Stimulated activated CD8-positive, alpha-beta memory T cell treated with anti-CD3 and anti-CD28 coated beads, Interleukin-4, amount 100 ng/mL, for 48 hours (primary cell): ENCODE measurements at regions not wholly inside any gene's neighbourhood (a gene's known extent, or its start where the extent isn't known, plus 50 kb on each side); places are given as distances from the start of the nearest gene placed in this dataset.

Experiments
- DNase-seq: peaks from one replicate; pipeline ENCODE4 v3.0.0-alpha.2; 2020

DNA sequence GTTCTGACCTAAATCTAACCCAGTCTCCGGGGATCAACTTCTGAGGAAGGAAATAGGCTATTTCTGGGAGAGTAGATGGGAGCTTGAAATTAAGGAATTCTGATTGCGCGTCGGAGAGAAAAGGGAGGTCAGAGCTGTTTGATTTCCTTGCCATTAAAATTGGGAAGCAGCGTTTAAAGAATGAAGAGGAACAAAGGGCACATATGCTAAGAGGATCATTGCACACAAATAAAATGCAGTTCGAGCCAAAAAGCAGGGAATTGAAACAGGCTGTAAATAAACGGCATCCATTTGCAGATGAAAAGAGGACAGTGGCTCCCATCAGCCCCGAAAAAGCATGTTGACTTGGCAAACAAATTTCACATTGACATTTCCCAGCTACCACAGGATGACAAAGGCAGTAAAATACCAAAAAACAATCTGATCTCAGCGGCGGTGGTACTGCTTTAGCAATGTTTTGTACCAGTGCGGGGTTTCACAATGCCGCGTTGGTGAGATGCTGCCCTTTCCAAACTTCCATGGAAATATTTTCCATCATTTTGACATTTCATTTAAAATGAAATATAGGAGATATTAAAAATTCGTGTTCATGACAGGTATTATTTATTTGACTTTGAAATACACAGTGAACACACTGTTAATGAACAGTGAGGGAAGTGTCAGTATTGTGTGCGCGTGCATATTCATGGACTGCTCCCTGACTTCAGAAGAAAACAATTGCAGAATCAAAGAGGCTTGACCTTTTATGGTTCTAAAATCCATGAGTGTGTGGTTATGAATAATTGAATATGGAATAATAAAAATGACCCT lies 108.8 kb downstream of the SQOR start:
- no peak for DNase-seq

DNA sequence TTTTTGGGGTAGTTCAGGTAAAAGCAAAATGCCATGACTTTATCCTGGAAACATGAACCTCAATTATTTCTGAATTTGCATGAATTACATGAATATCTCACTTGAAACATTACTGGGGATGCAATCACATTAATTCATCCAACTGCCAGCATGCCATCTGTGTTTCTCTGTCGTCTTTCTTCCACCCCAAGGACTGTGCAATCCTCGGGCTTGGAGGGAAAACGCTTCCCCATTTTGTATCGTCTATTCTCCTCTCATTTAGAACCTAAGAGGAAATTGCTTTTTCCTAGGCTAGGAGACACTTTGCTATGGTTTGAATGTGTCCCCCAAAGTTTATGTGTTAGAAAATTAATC lies 109.4 kb downstream of the SQOR start:
- no peak for DNase-seq

DNA sequence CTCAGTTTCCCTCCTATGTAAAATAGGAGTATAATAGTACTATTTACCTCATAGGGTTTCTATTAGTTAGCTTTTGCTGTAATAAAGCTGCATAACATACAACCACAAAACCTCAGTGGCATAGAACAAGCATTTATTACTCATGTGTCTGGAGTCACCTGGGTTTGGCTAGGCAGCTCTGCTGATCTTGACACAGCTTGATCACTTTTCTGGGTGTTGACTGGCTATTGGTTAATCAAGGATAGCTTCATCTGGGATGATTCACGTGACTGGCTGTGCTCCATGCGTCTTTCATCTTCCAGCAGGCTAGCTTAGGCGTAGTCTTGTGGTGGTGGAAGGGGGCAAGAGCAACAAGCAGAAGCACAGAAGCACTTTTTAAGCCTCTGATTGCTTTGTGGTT lies 112.6 kb downstream of the SQOR start:
- no peak for DNase-seq

DNA sequence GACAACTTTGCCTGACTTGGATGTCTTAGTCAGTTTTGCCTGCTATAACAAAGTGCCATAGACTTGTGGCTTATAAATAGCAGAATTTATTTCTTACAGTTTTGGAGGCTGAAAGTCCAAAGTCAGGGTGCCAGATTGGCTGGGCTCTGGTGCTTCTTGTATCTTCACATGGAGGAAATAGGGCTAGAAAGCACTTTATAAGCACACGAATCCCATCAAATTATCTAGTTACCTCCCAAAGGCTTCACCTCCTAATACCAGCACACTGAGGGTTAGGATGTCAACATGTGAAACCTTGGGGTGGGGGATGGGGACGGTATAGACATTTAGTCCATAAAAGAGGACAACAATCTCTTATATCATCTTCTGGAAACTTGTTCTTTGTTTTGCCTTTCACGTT lies 116.8 kb downstream of the SQOR start:
- no peak for DNase-seq

DNA sequence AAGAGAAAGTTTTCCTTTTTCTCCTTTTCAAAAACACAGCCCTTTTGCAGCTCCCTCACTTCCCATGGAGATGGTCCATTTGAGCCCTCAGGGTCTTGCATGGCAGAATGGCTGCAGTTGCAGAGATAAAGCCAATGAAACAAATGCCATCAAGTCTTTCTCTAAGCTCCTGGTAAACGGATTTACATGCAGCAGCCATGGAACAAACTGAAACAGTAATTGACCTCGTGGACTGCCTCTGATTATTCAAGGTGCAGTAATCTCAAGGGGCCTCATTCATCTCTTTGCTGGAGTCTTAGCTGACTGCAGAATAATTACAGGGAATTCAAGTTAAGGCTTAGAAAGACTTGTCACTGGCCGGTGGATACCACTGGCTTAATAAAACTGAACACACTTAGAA lies 125.1 kb downstream of the SQOR start:
- no peak for DNase-seq

DNA sequence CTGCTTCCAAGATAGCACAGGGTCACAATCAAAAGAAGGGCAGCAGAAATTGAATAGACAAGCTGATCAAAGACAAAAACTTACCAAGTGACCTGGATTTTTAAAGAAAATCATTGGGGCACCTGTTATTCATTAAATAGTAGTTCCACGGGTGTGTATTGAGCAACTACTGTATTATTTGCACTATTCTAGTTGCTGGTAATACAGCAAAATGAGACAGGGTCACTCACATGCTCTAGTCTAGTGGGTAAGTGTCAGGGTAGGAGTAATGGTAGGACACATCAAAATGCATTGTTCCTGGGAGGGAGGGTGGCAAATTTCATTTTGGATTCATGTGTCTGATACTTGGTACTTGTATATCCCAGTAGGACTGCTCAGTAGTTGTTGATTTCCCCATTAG lies 127.9 kb downstream of the SQOR start:
- DNase-seq: no peak

DNA sequence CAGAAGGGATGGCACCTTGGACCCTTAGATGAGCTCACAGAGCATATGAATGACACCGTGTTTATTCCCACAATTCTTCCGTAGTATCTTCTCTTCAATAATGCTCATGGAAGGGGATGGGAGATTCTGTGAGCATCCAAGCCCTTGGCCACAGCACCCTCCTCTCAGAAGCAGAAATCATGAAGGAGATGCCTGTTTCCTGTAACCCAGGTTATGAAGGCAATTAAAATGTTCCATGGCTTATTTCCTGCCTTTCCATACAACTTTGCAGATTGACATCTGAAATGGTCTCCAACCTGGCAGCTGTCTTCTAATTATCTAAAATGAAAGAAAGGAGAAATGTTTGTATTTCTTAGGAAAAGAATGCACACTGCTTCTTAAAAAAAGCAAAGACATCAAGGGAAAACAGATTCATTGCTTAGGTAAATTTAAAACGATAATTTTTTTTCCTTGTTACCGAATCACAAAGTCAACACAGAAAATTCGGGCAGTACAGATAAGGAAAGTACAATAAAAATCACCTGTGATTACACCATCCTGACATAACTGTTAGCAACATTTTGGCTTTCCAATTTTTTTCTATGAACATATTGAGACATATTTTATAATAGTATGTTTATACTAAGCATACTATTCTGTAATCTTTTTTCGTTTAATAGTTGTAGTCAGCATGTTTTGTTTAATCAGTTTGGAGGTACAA lies 128.5 kb downstream of the SQOR start:
- DNase-seq: no peak

DNA sequence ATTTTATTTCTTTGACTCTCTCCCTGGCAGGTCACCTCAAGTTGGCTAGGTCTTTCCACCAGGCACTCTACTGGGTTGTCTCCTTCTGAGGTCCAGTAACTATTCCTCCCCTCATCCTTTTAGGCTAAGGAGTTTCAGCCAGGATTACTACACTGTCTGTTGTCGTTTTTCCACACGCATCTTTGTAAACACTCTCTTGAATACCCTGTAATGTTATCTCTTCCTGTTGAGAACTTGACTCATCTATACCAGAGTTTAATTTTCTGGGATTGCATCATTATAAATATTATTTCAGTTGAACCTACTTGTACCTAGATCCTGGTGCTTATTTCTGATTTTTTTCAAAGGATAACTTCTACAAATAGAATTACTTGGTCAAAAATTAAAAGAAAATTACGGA lies 138.3 kb downstream of the SQOR start:
- no peak for DNase-seq

DNA sequence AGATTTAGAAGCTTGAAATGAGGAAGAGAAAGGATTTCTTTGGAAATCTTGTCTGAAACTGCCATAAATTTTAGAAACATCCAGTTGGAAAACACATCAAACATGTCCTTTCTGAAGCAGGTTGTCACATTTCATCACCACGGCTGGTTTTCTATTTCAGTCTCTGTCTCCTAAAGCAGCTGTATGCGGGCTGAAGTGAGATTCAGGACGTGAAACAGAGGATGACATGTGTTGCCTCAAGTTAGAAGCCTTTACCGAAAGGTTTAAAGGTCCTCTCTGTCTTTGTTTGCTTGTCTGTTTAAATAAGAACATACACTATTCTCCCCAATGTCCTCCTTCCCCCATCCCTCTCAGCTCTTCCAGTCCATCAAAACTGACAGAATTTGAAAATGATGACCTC lies 141.9 kb downstream of the SQOR start:
- no peak for DNase-seq

DNA sequence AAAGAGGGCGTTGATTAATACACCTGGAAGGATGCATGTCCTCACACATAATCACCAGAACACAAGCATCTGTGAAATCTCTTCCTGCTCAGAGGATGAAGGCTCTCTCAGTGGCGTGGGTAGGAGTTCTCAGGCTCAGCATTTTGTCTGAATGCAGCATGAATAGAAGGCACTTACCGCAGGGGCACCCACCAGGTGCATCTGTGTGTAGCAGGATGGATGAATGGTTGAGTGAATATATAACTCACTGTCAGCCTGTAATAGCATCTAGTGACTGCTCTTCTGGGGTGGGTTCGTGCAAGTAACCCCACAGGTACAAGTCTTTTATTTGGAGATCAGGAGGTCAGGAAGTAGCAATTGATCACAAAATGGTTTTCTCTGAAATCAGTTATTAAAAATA lies 143.0 kb downstream of the SQOR start:
- no peak for DNase-seq

DNA sequence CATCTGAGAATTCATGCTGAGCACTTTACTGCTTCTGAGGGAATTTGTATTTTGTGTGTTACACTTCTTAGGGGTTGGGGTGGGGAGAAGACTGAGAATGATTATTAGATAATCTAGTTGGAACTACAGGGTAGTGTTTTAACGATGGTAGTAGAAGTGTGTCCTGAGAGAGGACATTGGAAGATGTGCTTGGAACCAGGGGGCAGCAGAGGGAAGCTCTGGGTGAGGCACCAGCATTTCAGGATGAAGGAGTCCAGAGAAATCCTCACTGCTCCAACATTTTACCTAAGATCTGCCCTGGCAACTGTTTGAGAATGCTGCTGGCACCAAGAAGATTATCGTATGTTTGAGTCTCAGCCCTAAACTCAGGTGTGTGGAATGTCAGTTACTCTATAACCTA lies 145.5 kb downstream of the SQOR start:
- no peak for DNase-seq

DNA sequence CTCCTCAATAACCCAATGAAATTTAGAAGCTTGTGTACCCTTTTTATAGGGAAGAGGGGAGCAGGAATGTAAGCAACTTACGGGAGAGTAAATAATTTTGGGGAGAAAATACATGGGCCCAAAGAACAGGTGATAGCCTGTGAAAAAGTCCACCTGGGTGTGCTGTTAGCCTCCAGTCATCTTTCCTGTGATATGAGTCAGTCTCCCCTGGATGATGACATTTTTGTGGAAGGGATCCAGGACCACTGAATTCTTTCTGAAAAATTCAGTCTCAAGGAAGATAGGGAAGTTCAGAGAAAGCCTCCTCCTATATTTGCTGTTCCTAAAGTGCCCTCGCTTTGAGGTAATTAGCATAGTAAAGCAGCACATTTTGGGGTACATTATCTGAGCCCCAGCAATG lies 149.8 kb downstream of the SQOR start:
- DNase-seq: no peak

DNA sequence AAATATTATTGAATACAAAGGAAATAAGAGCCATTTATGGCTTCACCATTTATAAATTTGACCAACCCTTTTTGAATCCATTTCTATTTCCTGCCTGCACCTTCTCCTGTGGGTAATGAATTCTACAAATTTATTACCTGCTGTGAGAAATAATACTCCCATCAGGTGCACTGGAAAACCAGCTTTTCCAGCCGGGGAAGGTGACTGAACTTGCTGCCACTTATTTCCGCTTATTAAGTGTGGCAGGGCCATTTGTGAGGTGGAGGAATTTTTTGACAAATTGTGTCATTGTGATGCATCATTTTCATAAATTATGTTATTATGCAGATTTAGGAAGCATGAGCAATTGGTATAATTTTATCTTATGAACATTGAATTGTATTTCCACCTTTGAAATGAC lies 151.1 kb downstream of the SQOR start:
- no peak for DNase-seq

DNA sequence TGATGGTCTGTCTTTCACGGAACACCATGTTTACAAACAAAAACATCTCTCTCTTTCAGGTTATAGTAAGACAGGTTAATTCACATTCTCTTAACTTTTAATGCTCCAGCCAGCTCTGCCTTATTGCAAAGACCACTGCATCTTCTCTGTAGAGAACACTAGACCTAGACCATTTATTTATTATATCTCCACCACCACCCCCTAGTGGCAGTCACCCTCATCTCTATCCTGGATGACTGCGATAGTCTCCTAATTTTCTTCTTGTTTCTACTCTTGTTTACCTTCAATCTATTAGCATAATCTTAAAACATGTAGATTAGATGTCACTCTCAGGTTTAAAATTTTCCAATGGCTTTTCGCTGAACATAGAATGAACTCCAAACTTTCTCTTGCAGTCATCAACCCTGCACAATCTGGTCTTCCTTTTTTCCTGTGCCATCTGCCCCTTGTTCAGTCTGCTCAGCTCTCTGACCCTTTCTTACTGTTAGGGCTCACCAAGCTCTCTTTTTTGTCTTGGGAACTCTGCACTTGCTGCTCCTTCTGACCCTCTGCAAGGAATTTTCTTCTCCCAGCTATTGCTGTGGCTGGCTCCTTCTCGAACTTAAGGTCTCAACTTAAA lies 155.6 kb downstream of the SQOR start:
- DNase-seq: peak; percentile 33

DNA sequence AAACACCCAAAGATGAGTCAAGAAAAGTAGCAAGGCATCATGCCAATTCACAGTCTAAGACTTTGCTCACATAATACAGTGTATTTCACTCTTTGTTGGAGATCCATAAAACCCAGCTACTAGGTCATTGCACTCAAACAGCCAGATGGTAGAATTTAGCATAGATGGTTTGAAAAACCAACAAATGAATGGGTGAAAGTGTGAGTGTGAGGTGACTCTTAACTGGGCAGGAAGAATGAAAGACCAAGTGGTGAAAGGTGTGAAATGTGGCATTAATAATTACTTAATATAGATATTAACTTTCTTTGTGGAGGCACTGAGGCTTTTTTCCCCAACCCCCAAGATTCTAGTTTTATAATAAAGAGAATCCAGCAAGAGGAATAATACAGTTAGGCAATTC lies 159.5 kb downstream of the SQOR start:
- DNase-seq: no peak

DNA sequence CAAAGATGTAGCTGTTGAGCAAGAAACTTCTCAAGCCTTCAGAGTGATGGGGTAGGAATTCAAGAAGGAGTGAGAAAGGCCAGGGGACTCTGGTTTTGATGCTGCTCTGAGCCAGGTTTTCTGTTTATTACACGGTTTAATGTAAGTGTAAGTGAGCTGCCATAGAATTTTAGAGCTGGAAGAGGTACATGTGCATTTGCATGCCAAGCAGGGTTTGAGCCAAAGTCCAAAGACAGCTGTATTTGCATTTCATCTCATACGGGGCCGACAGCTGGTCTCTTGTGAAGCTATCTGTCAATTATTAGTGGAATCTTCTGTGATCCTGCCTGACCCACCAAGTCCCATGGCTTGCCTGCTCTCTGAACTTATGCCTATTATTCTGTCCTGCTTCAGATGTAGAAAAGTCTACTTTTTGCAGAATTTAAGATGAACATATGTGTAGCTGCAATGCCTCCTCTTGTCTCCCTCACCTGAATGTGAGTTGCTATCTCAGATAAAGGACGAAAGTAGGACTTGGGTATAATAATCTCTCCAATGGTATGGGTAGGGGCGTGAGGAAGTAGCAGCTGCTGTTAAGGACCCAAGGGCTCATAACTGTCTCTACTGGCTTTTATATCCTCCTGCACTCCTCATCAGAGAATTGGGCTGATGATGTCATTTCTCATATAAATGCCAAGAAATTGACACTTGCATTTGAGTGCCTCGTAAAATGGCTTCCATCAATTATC lies 160.0 kb downstream of the SQOR start:
- no peak for DNase-seq

DNA sequence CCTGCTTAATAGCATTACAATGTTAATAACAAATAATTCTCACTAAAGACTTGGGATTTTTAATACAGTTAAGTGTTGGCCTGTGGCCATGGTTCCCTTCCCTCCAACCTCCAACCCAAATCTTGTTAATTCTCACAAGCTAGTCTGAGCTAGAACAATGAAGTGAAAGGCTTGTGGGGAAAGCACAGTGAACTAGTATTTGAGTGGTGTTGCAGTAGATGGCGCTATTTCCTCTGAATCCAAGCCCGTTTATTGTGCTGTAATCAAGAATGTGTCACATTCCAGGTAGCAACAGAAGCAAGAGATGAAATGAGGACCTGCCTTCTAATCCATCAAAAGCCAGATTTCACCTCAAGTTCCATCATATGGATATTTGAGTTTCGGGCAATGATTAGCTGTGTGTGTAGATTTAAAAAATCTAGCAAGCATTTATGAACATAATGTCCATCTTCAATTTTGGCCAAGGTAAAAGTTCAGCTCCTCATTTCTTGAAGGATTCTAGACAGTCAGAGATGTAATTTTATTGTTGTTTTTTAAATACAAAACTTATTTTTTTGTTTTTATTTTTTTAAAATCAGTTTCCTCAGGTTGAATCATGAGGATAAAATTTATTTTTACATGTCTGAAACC lies 160.7 kb downstream of the SQOR start:
- DNase-seq: no peak

DNA sequence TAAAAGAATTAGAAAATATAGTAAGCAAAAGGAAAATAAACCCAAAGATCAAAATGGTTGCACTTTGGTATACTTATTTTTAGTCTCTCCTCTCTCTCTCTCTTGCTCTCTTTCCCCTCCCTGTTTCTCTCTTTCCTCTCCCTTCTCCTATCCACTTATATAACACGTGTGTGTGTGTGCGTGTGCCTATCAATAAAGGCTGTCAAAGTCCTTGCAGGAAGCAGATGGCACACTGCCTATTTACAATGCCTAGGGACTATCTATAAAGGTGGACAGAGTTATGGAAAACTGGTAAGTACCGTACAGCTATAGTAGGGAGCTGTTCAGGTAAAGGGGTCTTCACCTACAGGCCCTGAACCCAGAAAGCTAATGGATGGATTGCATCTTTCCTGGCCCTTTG lies 161.6 kb downstream of the SQOR start:
- no peak for DNase-seq

DNA sequence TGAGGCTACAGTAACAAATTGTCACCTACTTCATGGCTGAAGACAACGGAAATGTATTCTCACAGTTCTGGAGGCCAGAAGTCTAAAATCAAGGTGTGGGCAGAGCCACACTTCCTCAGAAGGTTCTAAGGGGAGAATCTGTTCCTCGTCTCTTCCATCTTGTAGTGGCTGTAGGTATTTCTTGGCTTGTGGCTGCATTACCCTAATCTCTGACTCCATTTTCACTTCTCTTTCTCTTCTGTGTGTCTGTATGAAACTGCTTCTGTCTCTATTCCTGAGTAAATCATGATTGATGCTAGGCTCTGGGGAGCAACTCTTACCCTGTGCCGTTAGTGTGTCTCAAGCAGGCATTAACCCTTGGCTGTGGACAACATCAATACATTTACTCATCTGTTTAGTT lies 164.7 kb downstream of the SQOR start:
- no peak for DNase-seq

DNA sequence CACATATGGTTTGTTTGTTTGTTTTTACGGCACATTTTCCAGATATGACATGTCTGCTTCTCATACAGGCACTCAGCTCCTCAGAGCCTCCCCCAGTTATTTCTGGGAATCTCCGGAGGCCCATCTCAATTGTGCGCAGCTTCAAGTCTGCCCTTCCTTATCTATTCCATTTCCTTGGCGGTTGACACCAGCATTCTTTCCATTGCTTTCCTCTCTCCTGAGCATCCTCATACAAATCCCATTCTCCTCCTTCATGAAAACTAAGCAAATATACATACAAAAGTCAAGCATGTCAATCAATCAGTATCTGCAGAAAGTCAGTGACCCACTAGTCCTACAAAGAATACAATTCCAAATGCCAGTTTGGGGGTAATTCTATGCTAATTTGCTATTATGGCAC lies 166.7 kb downstream of the SQOR start:
- DNase-seq: no peak

DNA sequence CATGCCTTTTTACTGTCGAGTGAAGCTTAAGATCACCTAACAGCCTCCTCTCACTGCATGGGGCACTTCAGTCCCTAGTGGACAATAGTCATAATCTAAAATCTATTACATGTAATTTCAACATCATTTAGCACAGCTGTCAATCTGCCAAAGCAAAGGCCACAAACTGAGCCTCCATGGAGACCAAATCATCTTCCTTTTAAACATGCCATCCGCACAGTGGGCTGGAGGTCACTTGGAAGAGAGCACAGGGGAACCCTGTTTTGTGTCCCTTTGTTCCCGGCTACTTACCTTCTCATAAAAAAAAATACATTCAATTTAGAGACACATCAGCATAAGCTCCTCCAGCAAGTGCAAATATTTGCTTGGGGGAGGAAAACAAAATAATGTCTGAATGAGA lies 167.3 kb downstream of the SQOR start:
- DNase-seq: no peak

DNA sequence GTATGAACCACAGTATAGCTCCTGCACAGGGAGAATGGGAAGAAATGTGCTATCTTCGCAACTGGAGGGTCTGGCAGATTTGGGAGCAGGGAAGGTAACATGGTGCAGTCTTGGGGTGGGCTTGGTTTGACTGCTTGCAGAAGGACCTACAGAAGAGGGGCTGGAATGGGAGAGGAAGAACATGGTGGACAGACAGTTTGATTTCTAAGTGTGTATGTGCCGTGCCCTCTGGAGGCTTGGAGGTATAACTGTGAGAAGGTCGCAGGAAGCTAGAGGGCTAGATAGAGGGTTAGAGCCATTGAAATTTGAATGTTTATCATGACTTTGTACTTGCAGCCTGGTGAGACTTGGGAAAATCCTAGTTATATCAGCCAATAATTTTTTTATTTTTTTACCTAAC lies 169.2 kb downstream of the SQOR start:
- DNase-seq: no peak

DNA sequence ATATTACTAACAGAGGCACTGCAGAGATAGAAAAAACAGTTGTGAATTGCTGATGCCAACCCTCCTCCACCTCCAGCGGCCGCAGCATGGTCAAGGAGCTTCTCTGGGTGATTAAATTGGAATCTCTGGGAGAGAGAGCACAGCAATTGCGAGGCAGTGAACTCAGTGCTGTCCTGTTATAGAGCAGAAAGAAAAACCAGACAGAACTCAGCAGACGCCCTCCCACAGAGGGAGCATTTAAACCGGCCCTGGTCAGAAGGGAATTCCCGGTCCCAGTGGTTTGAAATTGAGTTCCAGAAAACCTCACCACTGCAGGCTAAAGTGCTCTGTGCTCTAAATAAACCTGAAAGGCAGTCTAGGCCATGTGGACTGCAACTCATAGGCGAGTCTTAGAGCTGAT lies 175.4 kb downstream of the SQOR start:
- DNase-seq: no peak
